ENCODE measurements at regions not wholly inside any gene's neighbourhood (a gene's known extent, or its start where the extent isn't known, plus 50 kb on each side); places are given as distances from the start of the nearest gene placed in this dataset.

DNA sequence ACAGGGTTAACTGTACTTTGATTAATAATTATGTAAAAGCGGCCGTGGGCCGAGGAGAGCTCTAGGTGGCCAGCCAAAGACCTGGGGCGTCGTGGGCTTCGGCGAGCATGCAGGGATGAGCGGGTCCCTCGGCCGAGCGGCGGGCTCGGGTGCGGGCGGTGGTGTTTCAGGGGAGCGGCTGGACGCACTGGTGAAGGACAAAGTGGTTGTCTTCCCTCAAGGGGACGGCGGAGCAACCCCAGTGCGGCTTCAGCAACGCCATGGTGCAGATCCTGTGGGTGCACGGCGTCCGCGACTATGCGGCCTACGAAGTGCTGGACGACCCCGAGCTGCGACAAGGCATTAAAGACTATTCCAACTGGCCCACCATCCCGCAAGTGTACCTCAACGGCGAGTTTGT, 103.0 kb upstream of the C1GALT1C1 start:
- Histone ChIP-seq H3K9me3 (ENCODE audit: control insufficient read depth, insufficient read depth, low read depth, low read length) (no peaks in the 10 kb centered on the region; the same call in 1 of the 2 replicates), H3K4me1 (ENCODE audit: control insufficient read depth, insufficient read depth, low read length) (no peaks in the 10 kb centered on the region), H3K27ac (ENCODE audit: extremely low read depth, low read depth, low read length) (no peak overlapping the region), H3K4me3 (ENCODE audit: low read depth, low read length) (no peak overlapping the region), H3K36me3 (ENCODE audit: control insufficient read depth in 2 of 2, insufficient read depth in 1 of 2, low read length in 2 of 2) (no peaks in the 10 kb centered on the region)
- CTCF ChIA-PET: interaction anchor here (0.8 kb wide), 1 partner anchor 11 kb away, joined by 3 read pairs; no protein-coding TSS in a partner anchor
- TF ChIP-seq ZNF211 (tag by site-specific recombination; IDR thresholded peaks at IDR 0.05; ENCODE audit: low read depth) (no peak), ZNF658 (tag by site-specific recombination; IDR thresholded peaks at IDR 0.05) (no peak)
- TF ChIP-seq, protein P1, sequence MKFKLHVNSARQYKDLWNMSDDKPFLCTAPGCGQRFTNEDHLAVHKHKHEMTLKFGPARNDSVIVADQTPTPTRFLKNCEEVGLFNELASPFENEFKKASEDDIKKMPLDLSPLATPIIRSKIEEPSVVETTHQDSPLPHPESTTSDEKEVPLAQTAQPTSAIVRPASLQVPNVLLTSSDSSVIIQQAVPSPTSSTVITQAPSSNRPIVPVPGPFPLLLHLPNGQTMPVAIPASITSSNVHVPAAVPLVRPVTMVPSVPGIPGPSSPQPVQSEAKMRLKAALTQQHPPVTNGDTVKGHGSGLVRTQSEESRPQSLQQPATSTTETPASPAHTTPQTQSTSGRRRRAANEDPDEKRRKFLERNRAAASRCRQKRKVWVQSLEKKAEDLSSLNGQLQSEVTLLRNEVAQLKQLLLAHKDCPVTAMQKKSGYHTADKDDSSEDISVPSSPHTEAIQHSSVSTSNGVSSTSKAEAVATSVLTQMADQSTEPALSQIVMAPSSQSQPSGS (tag by site-specific recombination; IDR thresholded peaks at IDR 0.05; ENCODE audit: low read depth): no peak
- TF ChIP-seq, protein P2, sequence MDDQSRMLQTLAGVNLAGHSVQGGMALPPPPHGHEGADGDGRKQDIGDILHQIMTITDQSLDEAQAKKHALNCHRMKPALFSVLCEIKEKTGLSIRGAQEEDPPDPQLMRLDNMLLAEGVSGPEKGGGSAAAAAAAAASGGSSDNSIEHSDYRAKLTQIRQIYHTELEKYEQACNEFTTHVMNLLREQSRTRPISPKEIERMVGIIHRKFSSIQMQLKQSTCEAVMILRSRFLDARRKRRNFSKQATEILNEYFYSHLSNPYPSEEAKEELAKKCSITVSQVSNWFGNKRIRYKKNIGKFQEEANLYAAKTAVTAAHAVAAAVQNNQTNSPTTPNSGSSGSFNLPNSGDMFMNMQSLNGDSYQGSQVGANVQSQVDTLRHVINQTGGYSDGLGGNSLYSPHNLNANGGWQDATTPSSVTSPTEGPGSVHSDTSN (CRISPR knock-in tag; IDR thresholded peaks at IDR 0.05): 0 out of 2 replicates have a peak, but pooled peaks have one; percentile 31
- POLR2A ChIA-PET: no interaction called here

DNA sequence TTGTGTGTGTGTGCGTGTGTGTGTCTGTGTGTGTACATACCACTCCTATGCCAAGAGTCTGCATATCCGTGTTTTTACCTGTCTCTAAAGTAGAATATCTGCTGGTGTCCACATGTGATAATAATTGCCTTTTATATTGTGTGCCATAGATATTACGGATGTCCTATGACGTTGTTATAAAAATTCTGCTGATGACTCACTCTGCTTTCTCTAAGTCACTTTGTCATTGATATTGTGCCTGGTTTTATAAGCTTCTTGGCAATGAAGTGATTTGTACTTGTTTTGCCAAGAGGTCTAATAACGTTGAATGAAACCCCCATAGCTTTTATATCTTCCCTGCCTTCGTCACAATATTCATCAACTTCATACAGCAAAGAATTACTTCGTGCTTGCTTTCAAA, 102.6 kb upstream of the C1GALT1C1 start:
- TF ChIP-seq ZNF768 (tag by site-specific recombination; IDR thresholded peaks at IDR 0.05) (no peak), YY2 (tag by site-specific recombination; IDR thresholded peaks at IDR 0.05) (no peak), ZNF549 (tag by site-specific recombination; IDR thresholded peaks at IDR 0.05) (no peak), GLIS1 (tag by site-specific recombination; IDR thresholded peaks at IDR 0.05) (no peak), ZNF600 (tag by site-specific recombination; IDR thresholded peaks at IDR 0.05) (no peak), ZXDB (tag by site-specific recombination; IDR thresholded peaks at IDR 0.05) (no peak), WT1 (tag by site-specific recombination; IDR thresholded peaks at IDR 0.05) (no peak), ZNF48 (tag by site-specific recombination; IDR thresholded peaks at IDR 0.05) (no peak)
- TF ChIP-seq, protein P3, sequence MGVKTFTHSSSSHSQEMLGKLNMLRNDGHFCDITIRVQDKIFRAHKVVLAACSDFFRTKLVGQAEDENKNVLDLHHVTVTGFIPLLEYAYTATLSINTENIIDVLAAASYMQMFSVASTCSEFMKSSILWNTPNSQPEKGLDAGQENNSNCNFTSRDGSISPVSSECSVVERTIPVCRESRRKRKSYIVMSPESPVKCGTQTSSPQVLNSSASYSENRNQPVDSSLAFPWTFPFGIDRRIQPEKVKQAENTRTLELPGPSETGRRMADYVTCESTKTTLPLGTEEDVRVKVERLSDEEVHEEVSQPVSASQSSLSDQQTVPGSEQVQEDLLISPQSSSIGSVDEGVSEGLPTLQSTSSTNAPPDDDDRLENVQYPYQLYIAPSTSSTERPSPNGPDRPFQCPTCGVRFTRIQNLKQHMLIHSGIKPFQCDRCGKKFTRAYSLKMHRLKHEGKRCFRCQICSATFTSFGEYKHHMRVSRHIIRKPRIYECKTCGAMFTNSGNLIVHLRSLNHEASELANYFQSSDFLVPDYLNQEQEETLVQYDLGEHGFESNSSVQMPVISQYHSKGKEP (tag by site-specific recombination; IDR thresholded peaks at IDR 0.05): no peak
- TF ChIP-seq, protein P4, sequence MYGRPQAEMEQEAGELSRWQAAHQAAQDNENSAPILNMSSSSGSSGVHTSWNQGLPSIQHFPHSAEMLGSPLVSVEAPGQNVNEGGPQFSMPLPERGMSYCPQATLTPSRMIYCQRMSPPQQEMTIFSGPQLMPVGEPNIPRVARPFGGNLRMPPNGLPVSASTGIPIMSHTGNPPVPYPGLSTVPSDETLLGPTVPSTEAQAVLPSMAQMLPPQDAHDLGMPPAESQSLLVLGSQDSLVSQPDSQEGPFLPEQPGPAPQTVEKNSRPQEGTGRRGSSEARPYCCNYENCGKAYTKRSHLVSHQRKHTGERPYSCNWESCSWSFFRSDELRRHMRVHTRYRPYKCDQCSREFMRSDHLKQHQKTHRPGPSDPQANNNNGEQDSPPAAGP (tag by site-specific recombination; IDR thresholded peaks at IDR 0.05): no peak
- TF ChIP-seq, protein P5, sequence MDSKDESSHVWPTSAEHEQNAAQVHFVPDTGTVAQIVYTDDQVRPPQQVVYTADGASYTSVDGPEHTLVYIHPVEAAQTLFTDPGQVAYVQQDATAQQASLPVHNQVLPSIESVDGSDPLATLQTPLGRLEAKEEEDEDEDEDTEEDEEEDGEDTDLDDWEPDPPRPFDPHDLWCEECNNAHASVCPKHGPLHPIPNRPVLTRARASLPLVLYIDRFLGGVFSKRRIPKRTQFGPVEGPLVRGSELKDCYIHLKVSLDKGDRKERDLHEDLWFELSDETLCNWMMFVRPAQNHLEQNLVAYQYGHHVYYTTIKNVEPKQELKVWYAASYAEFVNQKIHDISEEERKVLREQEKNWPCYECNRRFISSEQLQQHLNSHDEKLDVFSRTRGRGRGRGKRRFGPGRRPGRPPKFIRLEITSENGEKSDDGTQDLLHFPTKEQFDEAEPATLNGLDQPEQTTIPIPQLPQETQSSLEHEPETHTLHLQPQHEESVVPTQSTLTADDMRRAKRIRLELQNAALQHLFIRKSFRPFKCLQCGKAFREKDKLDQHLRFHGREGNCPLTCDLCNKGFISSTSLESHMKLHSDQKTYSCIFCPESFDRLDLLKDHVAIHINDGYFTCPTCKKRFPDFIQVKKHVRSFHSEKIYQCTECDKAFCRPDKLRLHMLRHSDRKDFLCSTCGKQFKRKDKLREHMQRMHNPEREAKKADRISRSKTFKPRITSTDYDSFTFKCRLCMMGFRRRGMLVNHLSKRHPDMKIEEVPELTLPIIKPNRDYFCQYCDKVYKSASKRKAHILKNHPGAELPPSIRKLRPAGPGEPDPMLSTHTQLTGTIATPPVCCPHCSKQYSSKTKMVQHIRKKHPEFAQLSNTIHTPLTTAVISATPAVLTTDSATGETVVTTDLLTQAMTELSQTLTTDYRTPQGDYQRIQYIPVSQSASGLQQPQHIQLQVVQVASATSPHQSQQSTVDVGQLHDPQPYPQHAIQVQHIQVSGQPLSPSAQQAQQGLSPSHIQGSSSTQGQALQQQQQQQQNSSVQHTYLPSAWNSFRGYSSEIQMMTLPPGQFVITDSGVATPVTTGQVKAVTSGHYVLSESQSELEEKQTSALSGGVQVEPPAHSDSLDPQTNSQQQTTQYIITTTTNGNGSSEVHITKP (tag by site-specific recombination; IDR thresholded peaks at IDR 0.05): no peak
- TF ChIP-seq, protein P6, sequence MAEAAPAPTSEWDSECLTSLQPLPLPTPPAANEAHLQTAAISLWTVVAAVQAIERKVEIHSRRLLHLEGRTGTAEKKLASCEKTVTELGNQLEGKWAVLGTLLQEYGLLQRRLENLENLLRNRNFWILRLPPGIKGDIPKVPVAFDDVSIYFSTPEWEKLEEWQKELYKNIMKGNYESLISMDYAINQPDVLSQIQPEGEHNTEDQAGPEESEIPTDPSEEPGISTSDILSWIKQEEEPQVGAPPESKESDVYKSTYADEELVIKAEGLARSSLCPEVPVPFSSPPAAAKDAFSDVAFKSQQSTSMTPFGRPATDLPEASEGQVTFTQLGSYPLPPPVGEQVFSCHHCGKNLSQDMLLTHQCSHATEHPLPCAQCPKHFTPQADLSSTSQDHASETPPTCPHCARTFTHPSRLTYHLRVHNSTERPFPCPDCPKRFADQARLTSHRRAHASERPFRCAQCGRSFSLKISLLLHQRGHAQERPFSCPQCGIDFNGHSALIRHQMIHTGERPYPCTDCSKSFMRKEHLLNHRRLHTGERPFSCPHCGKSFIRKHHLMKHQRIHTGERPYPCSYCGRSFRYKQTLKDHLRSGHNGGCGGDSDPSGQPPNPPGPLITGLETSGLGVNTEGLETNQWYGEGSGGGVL (tag by site-specific recombination; IDR thresholded peaks at IDR 0.05): no peak
- TF ChIP-seq, protein P7, sequence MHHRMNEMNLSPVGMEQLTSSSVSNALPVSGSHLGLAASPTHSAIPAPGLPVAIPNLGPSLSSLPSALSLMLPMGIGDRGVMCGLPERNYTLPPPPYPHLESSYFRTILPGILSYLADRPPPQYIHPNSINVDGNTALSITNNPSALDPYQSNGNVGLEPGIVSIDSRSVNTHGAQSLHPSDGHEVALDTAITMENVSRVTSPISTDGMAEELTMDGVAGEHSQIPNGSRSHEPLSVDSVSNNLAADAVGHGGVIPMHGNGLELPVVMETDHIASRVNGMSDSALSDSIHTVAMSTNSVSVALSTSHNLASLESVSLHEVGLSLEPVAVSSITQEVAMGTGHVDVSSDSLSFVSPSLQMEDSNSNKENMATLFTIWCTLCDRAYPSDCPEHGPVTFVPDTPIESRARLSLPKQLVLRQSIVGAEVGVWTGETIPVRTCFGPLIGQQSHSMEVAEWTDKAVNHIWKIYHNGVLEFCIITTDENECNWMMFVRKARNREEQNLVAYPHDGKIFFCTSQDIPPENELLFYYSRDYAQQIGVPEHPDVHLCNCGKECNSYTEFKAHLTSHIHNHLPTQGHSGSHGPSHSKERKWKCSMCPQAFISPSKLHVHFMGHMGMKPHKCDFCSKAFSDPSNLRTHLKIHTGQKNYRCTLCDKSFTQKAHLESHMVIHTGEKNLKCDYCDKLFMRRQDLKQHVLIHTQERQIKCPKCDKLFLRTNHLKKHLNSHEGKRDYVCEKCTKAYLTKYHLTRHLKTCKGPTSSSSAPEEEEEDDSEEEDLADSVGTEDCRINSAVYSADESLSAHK (tag by site-specific recombination; IDR thresholded peaks at IDR 0.05): no peak
- H3K36me3 ChIP-seq (ENCODE audit: control insufficient read depth in 2 of 2, insufficient read depth in 1 of 2, low read length in 2 of 2): no peaks in the 10 kb centered on the region
- ChIA-PET CTCF (no interaction called here), POLR2A (no interaction called here)
- no peak overlapping the region for H3K27ac ChIP-seq (ENCODE audit: extremely low read depth, low read depth, low read length)
- no peaks in the 10 kb centered on the region; the same call in 1 of the 2 replicates for H3K9me3 ChIP-seq (ENCODE audit: control insufficient read depth, insufficient read depth, low read depth, low read length)
- no peaks in the 10 kb centered on the region for H3K4me1 ChIP-seq (ENCODE audit: control insufficient read depth, insufficient read depth, low read length)
- H3K4me3 ChIP-seq (ENCODE audit: low read depth, low read length): no peak overlapping the region

Measured in HEK293 (cell line).